ENCODE measurements at regions not wholly inside any gene's neighbourhood (a gene's known extent, or its start where the extent isn't known, plus 50 kb on each side); places are given as distances from the start of the nearest gene placed in this dataset.
"Not testable (repeated sequence)": the region's sequence is repeated elsewhere in the genome, so short reads cannot be mapped to it uniquely, and the experiment has no call there.

DNA sequence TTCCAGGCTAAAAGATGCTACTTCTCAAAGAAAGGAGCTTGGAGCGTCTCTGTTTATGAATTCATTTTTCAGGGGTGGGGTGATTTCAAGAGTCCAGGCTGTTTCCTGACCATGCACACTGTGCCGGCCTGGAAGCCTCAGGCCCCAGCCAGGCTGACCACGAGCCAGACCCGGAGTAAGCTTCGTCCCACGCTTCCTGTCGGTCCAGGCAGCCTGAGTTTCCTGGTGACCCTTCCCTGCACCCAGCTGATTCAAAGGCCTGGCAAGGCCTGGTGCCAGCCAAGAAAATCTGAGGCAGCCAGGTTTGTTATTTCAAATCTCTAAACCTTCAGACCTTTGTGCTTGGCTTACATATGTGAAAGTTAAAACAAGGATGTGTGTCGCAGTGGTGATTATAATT lies 62.1 kb upstream of the SMURF2 start:
- not testable (repeated sequence) for TF ChIP-seq CTCF (IDR thresholded peaks at IDR 0.05; ENCODE audit: borderline replicate concordance, extremely low read depth, low read length, poor library complexity, severe bottlenecking); EZH2 (IDR thresholded peaks at IDR 0.05; ENCODE audit: borderline replicate concordance, low read depth, low read length, severe bottlenecking)
